Calu3 (cell line): ENCODE measurements at regions not wholly inside any gene's neighbourhood (a gene's known extent, or its start where the extent isn't known, plus 50 kb on each side); places are given as distances from the start of the nearest gene placed in this dataset.

ENCODE experiments used
- BruUV-seq: library from RNA; stranded (reverse); fragments of 400-500 nt; replicated peaks from 2 replicates; lab custom pipeline; 2021; lab: Mats Ljungman, UMichigan
- CTCF ChIA-PET: fragments of 300-600 bp; sonication (Branson Sonifier 250); formaldehyde crosslinking; loops from one replicate; lab custom pipeline; 2022; ENCODE audit warnings: antibody characterized with exemption; lab: Charles Lee
- DNase-seq: peaks from one replicate; pipeline ENCODE4 v3.0.0; 2022
- H3K27ac Mint-ChIP-seq: one replicate; pipeline ENCODE4 v1.8.0; 2022; ENCODE audit warnings: mixed read lengths; ENCODE audit not compliant: unreplicated experiment
- H3K27me3 Mint-ChIP-seq: one replicate; pipeline ENCODE4 v1.8.0; 2022; ENCODE audit warnings: mixed read lengths; ENCODE audit not compliant: unreplicated experiment
- H3K36me3 Mint-ChIP-seq: one replicate; pipeline ENCODE4 v1.8.0; 2022; ENCODE audit warnings: mild to moderate bottlenecking, moderate library complexity, mixed read lengths; ENCODE audit not compliant: insufficient read depth, unreplicated experiment
- H3K4me1 Mint-ChIP-seq: one replicate; pipeline ENCODE4 v1.8.0; 2022; ENCODE audit warnings: mild to moderate bottlenecking, low read depth, mixed read lengths; ENCODE audit not compliant: unreplicated experiment
- H3K4me3 Mint-ChIP-seq: one replicate; pipeline ENCODE4 v1.8.0; 2022; ENCODE audit warnings: mild to moderate bottlenecking, low read depth, moderate library complexity, mixed read lengths; ENCODE audit not compliant: unreplicated experiment
- H3K9me3 Mint-ChIP-seq: one replicate; pipeline ENCODE4 v1.8.0; 2022; ENCODE audit warnings: low read depth, mixed read lengths; ENCODE audit not compliant: unreplicated experiment
- CTCF ChIP-seq: fragments of 200-600 bp; IDR thresholded peaks from one replicate; pipeline ENCODE4 v1.8.0; 2022; ENCODE audit warnings: antibody characterized with exemption; ENCODE audit not compliant: unreplicated experiment
- intact Hi-C: fragments of 100-400 bp; cut with micrococcal nuclease; formaldehyde crosslinking; loops from one replicate; pipeline ENCODE4 v1.10.0; 2022; ENCODE audit not compliant: unreplicated experiment

- CTCF ChIA-PET, result no interaction called here
- no TSS peak for BruUV-seq
- peaks cover 3% of the 10 kb centered on the region for H3K9me3 Mint-ChIP-seq
Observed at GRCh38 chr12:107330831-107331431, 237.6 kb upstream of the CRY1 start.

GRCh38 chr12:107331471-107331870 lies 238.1 kb upstream of the CRY1 start:
- no peak overlapping the region for H3K27ac Mint-ChIP-seq
- BruUV-seq, result no TSS peak
- CTCF ChIA-PET, result interaction anchor here (0.6 kb wide), 2 partner anchors 973 to 1262 kb away, joined by 3 read pairs; no protein-coding TSS in a partner anchor
- no peaks in the 10 kb centered on the region for H3K36me3 Mint-ChIP-seq
- H3K4me3 Mint-ChIP-seq, result no peak overlapping the region
- peaks cover 62% of the 10 kb centered on the region for H3K27me3 Mint-ChIP-seq
- peaks cover 3% of the 10 kb centered on the region for H3K9me3 Mint-ChIP-seq
- H3K4me1 Mint-ChIP-seq, result peaks cover 16% of the 10 kb centered on the region
- TF ChIP-seq CTCF, result no peak
- intact Hi-C loops, result no loop called here
- DNase-seq, result no peak

More at GRCh38 chr12:107330831-107331431, 237.6 kb upstream of the CRY1 start:
- H3K27me3 Mint-ChIP-seq, result peaks cover 59% of the 10 kb centered on the region
- H3K4me1 Mint-ChIP-seq, result peaks cover 16% of the 10 kb centered on the region
- H3K27ac Mint-ChIP-seq, result no peak overlapping the region
- intact Hi-C loops, result no loop called here
- no peak overlapping the region for H3K4me3 Mint-ChIP-seq
- H3K36me3 Mint-ChIP-seq, result no peaks in the 10 kb centered on the region
- DNase-seq, result no peak
- TF ChIP-seq CTCF, result no peak

- Mint-ChIP-seq H3K4me1 (peaks cover 16% of the 10 kb centered on the region), H3K4me3 (no peak overlapping the region), H3K9me3 (peaks cover 3% of the 10 kb centered on the region), H3K27me3 (peaks cover 63% of the 10 kb centered on the region), H3K27ac (no peak overlapping the region), H3K36me3 (no peaks in the 10 kb centered on the region)
- no peak for TF ChIP-seq CTCF
- BruUV-seq, result no TSS peak
- no peak for DNase-seq
- CTCF ChIA-PET, result interaction anchor here (0.6 kb wide), 2 partner anchors 974 to 1261 kb away, joined by 3 read pairs; no protein-coding TSS in a partner anchor
- intact Hi-C loops, result no loop called here
Observed at GRCh38 chr12:107331912-107332311, 238.6 kb upstream of the CRY1 start.

GRCh38 chr12:107332743-107333142 lies 239.4 kb upstream of the CRY1 start:
- DNase-seq, result no peak
- Mint-ChIP-seq H3K9me3 (peaks cover 3% of the 10 kb centered on the region), H3K27ac (no peak overlapping the region), H3K36me3 (no peaks in the 10 kb centered on the region), H3K4me1 (peaks cover 13% of the 10 kb centered on the region), H3K27me3 (peaks cover 72% of the 10 kb centered on the region), H3K4me3 (no peak overlapping the region)
- intact Hi-C loops, result no loop called here
- CTCF ChIA-PET, result no interaction called here
- TF ChIP-seq CTCF, result no peak
- no TSS peak for BruUV-seq
